K562 (cell line): ENCODE measurements at regions not wholly inside any gene's neighbourhood (a gene's known extent, or its start where the extent isn't known, plus 50 kb on each side); places are given as distances from the start of the nearest gene placed in this dataset.
A peak's percentile ranks its signal among the peaks of the same experiment; 100 is the strongest.

Source experiments
- ARID1B ChIP-seq: fragments of 450-650 bp; IDR thresholded peaks from 2 replicates; pipeline ENCODE4 v1.6.1; 2016; ENCODE audit warnings: antibody characterized with exemption, mild to moderate bottlenecking, inconsistent platforms
- CBX3 ChIP-seq, 2 experiments: IDR thresholded peaks; 1 replicate in 1 of 2; 2 replicates in 1 of 2; pipeline ENCODE4 v1.6.1; 2012; ENCODE audit warnings: inconsistent platforms in 2 of 2, low read length in 2 of 2, borderline replicate concordance in 1 of 2, control low read depth in 1 of 2
- L3MBTL2 ChIP-seq: fragments of 450-650 bp; IDR thresholded peaks from 2 replicates; pipeline ENCODE4 v1.6.1; 2016; ENCODE audit warnings: mild to moderate bottlenecking, moderate library complexity
- LARP7 ChIP-seq: fragments of 450-650 bp; IDR thresholded peaks from 2 replicates; pipeline ENCODE4 v1.6.1; 2016
- MEIS2 ChIP-seq: fragments of 450-650 bp; IDR thresholded peaks from 2 replicates; pipeline ENCODE4 v1.6.1; 2014; ENCODE audit warnings: mild to moderate bottlenecking; ENCODE audit not compliant: partially characterized antibody
- POLR2G ChIP-seq: fragments of 200-400 bp; formaldehyde crosslinking; IDR thresholded peaks from 2 replicates; pipeline ENCODE4 v1.6.1; 2017; ENCODE audit warnings: low read depth, mild to moderate bottlenecking, antibody characterized with exemption, low read length, moderate library complexity
- RBM17 ChIP-seq: fragments of 200-400 bp; formaldehyde crosslinking; IDR thresholded peaks from 2 replicates; pipeline ENCODE4 v1.6.1; 2017; ENCODE audit warnings: low read depth, mild to moderate bottlenecking, low read length, borderline replicate concordance
- ZNF57 ChIP-seq: fragments of 450-650 bp; formaldehyde crosslinking; IDR thresholded peaks from 2 replicates; pipeline ENCODE4 v1.4.0; 2020; ENCODE audit warnings: mild to moderate bottlenecking, moderate library complexity
- ZSCAN29 ChIP-seq: fragments of 450-650 bp; IDR thresholded peaks from 2 replicates; pipeline ENCODE4 v1.6.1; 2017
- ZSCAN32 ChIP-seq: fragments of 450-650 bp; formaldehyde crosslinking; IDR thresholded peaks from 2 replicates; pipeline ENCODE4 v1.4.0; 2020; ENCODE audit warnings: mild to moderate bottlenecking, moderate library complexity
- TF ChIP-seq, protein P1 (sequence below), 2 experiments: IDR thresholded peaks in 1 of 2; conservative IDR thresholded peaks in 1 of 2; 2 replicates each; pipeline ENCODE4 v1.6.1; 2016; ENCODE audit warnings: low read depth in 2 of 2, mild to moderate bottlenecking in 1 of 2, missing compliant biosample characterization in 1 of 2, missing genetic modification characterization in 1 of 2, moderate library complexity in 1 of 2
- TF ChIP-seq, protein P2 (sequence below), 3 experiments: fragments of 200-800 bp in 1 of 3; fragments of 250-450 bp in 1 of 3; fragments of 450-650 bp in 1 of 3; sonication (Bioruptor Pico) in 1 of 3; sonication (Bioruptor generic) in 1 of 3; formaldehyde crosslinking in 1 of 3; IDR thresholded peaks; 2 replicates each; pipeline versions ENCODE4 v1.6.1 to v1.8.0; 2016 to 2022; ENCODE audit warnings: mild to moderate bottlenecking in 2 of 3, missing genetic modification characterization in 2 of 3, missing compliant biosample characterization in 1 of 3, moderate library complexity in 1 of 3
- TF ChIP-seq, protein P3 (sequence below): fragments of 450-650 bp; formaldehyde crosslinking; IDR thresholded peaks from 2 replicates; pipeline ENCODE4 v1.4.0; 2022; ENCODE audit warnings: mild to moderate bottlenecking, moderate library complexity

DNA sequence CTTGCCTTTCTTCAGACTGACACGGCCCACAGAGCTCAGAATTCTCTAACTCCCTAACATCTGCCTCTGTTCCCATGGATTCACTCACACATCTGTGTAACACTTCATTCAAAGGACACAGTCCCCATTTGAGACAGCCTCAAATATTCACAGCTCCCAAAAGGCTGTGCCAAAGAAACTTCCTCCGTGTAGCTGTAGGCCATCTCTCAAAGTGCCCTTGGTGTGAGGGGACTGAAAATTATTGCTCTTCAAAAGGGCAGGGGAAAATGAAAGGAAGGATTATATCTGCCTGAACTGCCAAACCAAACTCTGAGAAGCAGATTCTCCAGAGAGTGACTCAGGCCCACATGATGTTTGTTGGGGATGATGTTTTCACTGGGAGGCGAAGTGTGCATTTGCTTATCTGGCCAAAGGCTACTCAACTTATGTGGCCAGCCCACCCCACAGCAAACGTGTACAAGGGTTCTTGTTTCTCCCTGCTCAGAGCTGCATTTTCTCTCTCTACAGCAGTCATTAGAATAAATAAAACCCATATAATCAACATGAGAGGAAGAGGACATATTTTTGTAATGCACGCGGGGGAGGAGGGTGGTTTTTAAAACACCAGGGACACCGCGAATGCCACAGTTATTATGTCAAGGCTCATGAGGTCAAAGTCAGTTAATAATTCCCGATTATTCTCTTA lies 302.4 kb upstream of the NFE2L3 start (continued):
- TF ChIP-seq, protein P1, sequence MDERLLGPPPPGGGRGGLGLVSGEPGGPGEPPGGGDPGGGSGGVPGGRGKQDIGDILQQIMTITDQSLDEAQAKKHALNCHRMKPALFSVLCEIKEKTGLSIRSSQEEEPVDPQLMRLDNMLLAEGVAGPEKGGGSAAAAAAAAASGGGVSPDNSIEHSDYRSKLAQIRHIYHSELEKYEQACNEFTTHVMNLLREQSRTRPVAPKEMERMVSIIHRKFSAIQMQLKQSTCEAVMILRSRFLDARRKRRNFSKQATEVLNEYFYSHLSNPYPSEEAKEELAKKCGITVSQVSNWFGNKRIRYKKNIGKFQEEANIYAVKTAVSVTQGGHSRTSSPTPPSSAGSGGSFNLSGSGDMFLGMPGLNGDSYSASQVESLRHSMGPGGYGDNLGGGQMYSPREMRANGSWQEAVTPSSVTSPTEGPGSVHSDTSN (CRISPR knock-in tag; IDR thresholded peaks at IDR 0.05; ENCODE audit: low read depth), result no peak
- TF ChIP-seq, protein P1 (tag; conservative IDR thresholded peaks at IDR 0.05; ENCODE audit: low read depth), result no peak
- TF ChIP-seq CBX3 (IDR thresholded peaks at IDR 0.05; ENCODE audit: borderline replicate concordance in 1 of 2, low read length in 2 of 2) (no peak), ZSCAN32 (CRISPR knock-in tag) (no peak), LARP7 (no peak), L3MBTL2 (peak; percentile 60), RBM17 (no peak), ARID1B (peak; percentile 72), ZSCAN29 (peak; percentile 82), ZNF57 (no peak), POLR2G (no peak), MEIS2 (peak; percentile 32)
- TF ChIP-seq, protein P2, sequence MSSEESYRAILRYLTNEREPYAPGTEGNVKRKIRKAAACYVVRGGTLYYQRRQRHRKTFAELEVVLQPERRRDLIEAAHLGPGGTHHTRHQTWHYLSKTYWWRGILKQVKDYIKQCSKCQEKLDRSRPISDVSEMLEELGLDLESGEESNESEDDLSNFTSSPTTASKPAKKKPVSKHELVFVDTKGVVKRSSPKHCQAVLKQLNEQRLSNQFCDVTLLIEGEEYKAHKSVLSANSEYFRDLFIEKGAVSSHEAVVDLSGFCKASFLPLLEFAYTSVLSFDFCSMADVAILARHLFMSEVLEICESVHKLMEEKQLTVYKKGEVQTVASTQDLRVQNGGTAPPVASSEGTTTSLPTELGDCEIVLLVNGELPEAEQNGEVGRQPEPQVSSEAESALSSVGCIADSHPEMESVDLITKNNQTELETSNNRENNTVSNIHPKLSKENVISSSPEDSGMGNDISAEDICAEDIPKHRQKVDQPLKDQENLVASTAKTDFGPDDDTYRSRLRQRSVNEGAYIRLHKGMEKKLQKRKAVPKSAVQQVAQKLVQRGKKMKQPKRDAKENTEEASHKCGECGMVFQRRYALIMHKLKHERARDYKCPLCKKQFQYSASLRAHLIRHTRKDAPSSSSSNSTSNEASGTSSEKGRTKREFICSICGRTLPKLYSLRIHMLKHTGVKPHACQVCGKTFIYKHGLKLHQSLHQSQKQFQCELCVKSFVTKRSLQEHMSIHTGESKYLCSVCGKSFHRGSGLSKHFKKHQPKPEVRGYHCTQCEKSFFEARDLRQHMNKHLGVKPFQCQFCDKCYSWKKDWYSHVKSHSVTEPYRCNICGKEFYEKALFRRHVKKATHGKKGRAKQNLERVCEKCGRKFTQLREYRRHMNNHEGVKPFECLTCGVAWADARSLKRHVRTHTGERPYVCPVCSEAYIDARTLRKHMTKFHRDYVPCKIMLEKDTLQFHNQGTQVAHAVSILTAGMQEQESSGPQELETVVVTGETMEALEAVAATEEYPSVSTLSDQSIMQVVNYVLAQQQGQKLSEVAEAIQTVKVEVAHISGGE (CRISPR knock-in tag; IDR thresholded peaks at IDR 0.05), result peak in 1 of 3 experiments; percentile 49; a peak in 1 of 6 replicates
- TF ChIP-seq, protein P3, sequence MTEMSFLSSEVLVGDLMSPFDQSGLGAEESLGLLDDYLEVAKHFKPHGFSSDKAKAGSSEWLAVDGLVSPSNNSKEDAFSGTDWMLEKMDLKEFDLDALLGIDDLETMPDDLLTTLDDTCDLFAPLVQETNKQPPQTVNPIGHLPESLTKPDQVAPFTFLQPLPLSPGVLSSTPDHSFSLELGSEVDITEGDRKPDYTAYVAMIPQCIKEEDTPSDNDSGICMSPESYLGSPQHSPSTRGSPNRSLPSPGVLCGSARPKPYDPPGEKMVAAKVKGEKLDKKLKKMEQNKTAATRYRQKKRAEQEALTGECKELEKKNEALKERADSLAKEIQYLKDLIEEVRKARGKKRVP, result no peak
